Activated CD8-positive, alpha-beta memory T cell treated with anti-CD3 and anti-CD28 coated beads for 36 hours (primary cell): ENCODE measurements at regions not wholly inside any gene's neighbourhood (a gene's known extent, or its start where the extent isn't known, plus 50 kb on each side); places are given as distances from the start of the nearest gene placed in this dataset.

Experiments
- CTCF ChIA-PET: fragments of 350-600 bp; sonication (Branson Sonifier 250); formaldehyde crosslinking; loops from one replicate; lab custom pipeline; 2021; ENCODE audit warnings: antibody characterized with exemption; lab: Charles Lee
- POLR2A ChIA-PET: fragments of 350-600 bp; sonication (Branson Sonifier 250); formaldehyde crosslinking; loops from one replicate; lab custom pipeline; 2021; ENCODE audit warnings: antibody characterized with exemption; lab: Charles Lee

GRCh38 chr20:59518881-59519706 is 85.2 kb upstream of the PHACTR3 start:
- CTCF ChIA-PET = interaction anchor here (1.0 kb wide), 1 partner anchor 9 kb away, joined by 3 read pairs; no protein-coding TSS in a partner anchor
- POLR2A ChIA-PET = no interaction called here

- CTCF ChIA-PET = interaction anchor here (1.0 kb wide), 1 partner anchor 10 kb away, joined by 3 read pairs; no protein-coding TSS in a partner anchor
- POLR2A ChIA-PET = no interaction called here
Measured at GRCh38 chr20:59519707-59520014, 84.7 kb upstream of the PHACTR3 start.

- ChIA-PET POLR2A (no interaction called here), CTCF (no interaction called here)
Measured at GRCh38 chr20:59520814-59521213, 83.5 kb upstream of the PHACTR3 start.

GRCh38 chr20:59525500-59526241 is 78.7 kb upstream of the PHACTR3 start:
- CTCF ChIA-PET = interaction anchor here (1.2 kb wide), 1 partner anchor 11 kb away, joined by 4 read pairs; no protein-coding TSS in a partner anchor
- POLR2A ChIA-PET = no interaction called here

- ChIA-PET POLR2A (no interaction called here), CTCF (interaction anchor here (1.2 kb wide), 1 partner anchor 12 kb away, joined by 4 read pairs; no protein-coding TSS in a partner anchor)
Measured at GRCh38 chr20:59526242-59527225, 77.8 kb upstream of the PHACTR3 start.

GRCh38 chr20:59530782-59531181 is 73.6 kb upstream of the PHACTR3 start:
- POLR2A ChIA-PET = no interaction called here
- CTCF ChIA-PET = no interaction called here

GRCh38 chr20:59537991-59538390 is 66.3 kb upstream of the PHACTR3 start:
- POLR2A ChIA-PET = no interaction called here
- CTCF ChIA-PET = no interaction called here

- ChIA-PET POLR2A (no interaction called here), CTCF (no interaction called here)
Measured at GRCh38 chr20:59547596-59547995, 56.7 kb upstream of the PHACTR3 start.
